GM23338 (cell line): ENCODE measurements at regions not wholly inside any gene's neighbourhood (a gene's known extent, or its start where the extent isn't known, plus 50 kb on each side); places are given as distances from the start of the nearest gene placed in this dataset.

Source experiments
- CREB1 ChIP-seq: fragments of 250-450 bp; sonication (Bioruptor Pico); IDR thresholded peaks from 2 replicates; pipeline ENCODE4 v1.5.0; 2020; ENCODE audit warnings: low read depth, mild to moderate bottlenecking, moderate library complexity
- CTCF ChIP-seq, 2 experiments: fragments of 200-600 bp in 1 of 2; sonication (generic) in 1 of 2; conservative IDR thresholded peaks; 2 replicates each; pipeline versions ENCODE4 v1.5.1 to v1.6.1; 2016 to 2017; ENCODE audit warnings: antibody characterized with exemption in 2 of 2, low read depth in 2 of 2, mild to moderate bottlenecking in 2 of 2, moderate library complexity in 1 of 2
- EZH2 ChIP-seq: fragments of 200-600 bp; sonication (generic); IDR thresholded peaks from one replicate; pipeline ENCODE4 v1.8.0; 2017; ENCODE audit warnings: antibody characterized with exemption, mild to moderate bottlenecking, low read depth; ENCODE audit not compliant: unreplicated experiment
- EZH2phosphoT487 ChIP-seq: fragments of 200-600 bp; sonication (generic); IDR thresholded peaks from one replicate; pipeline ENCODE4 v1.8.1; 2018; ENCODE audit warnings: antibody characterized with exemption; ENCODE audit not compliant: unreplicated experiment
- POLR2AphosphoS5 ChIP-seq: IDR thresholded peaks from 2 replicates; pipeline ENCODE4 v1.6.1; 2016; ENCODE audit warnings: antibody characterized with exemption, low read depth
- REST ChIP-seq: IDR thresholded peaks from one replicate; pipeline ENCODE4 v1.6.1; 2018; ENCODE audit warnings: antibody characterized with exemption; ENCODE audit not compliant: unreplicated experiment
- STAT1 ChIP-seq: IDR thresholded peaks from one replicate; pipeline ENCODE4 v1.6.1; 2016; ENCODE audit warnings: antibody characterized with exemption; ENCODE audit not compliant: unreplicated experiment
- ZNF462 ChIP-seq: fragments of 250-450 bp; sonication (Bioruptor Pico); IDR thresholded peaks from 2 replicates; pipeline ENCODE4 v1.5.0; 2020; ENCODE audit warnings: mild to moderate bottlenecking, moderate library complexity

GRCh38 chr1:169025412-169025811 is 81.1 kb upstream of the ATP1B1 start:
- TF ChIP-seq CTCF (conservative IDR thresholded peaks at IDR 0.05; ENCODE audit: low read depth in 2 of 2) (no peak), EZH2 (no peak), CREB1 (CRISPR knock-in tag) (no peak), EZH2phosphoT487 (no peak), REST (no peak), ZNF462 (no peak), POLR2AphosphoS5 (no peak), STAT1 (no peak)
